ENCODE measurements at regions not wholly inside any gene's neighbourhood (a gene's known extent, or its start where the extent isn't known, plus 50 kb on each side); places are given as distances from the start of the nearest gene placed in this dataset.

GRCh38 chr5:165224366-165225045 lies 1719.1 kb downstream of the MAT2B start:
- TF ChIP-seq ATF2 (CRISPR knock-in tag; IDR thresholded peaks at IDR 0.05) = no peak
- TF ChIP-seq DMAP1 (CRISPR knock-in tag; IDR thresholded peaks at IDR 0.05) = no peak
- no peak for TF ChIP-seq EZH2 (conservative IDR thresholded peaks at IDR 0.05; ENCODE audit: low read depth, low read length)
- TF ChIP-seq CTCF (CRISPR knock-in tag; IDR thresholded peaks at IDR 0.05) = no peak
- no peak for TF ChIP-seq MAX (IDR thresholded peaks at IDR 0.05)
- no peak for TF ChIP-seq SUZ12 (IDR thresholded peaks at IDR 0.05; ENCODE audit: low read depth, low read length)
